Mesendoderm (in vitro differentiated cells): ENCODE measurements at regions not wholly inside any gene's neighbourhood (a gene's known extent, or its start where the extent isn't known, plus 50 kb on each side); places are given as distances from the start of the nearest gene placed in this dataset.

Experiments
- DNase-seq: peaks from one replicate; pipeline ENCODE4 v3.0.0; 2013
- H2AK5ac ChIP-seq: 2 replicates; pipeline ENCODE4 v1.6.1; 2013; ENCODE audit warnings: low read length, inconsistent platforms
- H2BK120ac ChIP-seq: 2 replicates; pipeline ENCODE4 v1.6.1; 2013; ENCODE audit warnings: low read depth, mild to moderate bottlenecking, low read length, moderate library complexity, mixed read lengths
- H2BK15ac ChIP-seq: replicated peaks from 2 replicates; pipeline ENCODE4 v1.6.1; 2013; ENCODE audit warnings: low read depth, mild to moderate bottlenecking, moderate library complexity
- H2BK5ac ChIP-seq: 2 replicates; pipeline ENCODE4 v1.6.1; 2013; ENCODE audit warnings: low read length, inconsistent platforms
- H3K18ac ChIP-seq: 2 replicates; pipeline ENCODE4 v1.6.1; 2013; ENCODE audit warnings: mild to moderate bottlenecking, low read length, mixed read lengths
- H3K23ac ChIP-seq: one replicate; pipeline ENCODE4 v1.6.1; 2013; ENCODE audit warnings: low read length
- H3K27ac ChIP-seq: 2 replicates; pipeline ENCODE4 v1.5.1; 2013; ENCODE audit warnings: low read depth, mild to moderate bottlenecking, inconsistent platforms, low read length, moderate library complexity
- H3K27me3 ChIP-seq: 2 replicates; pipeline ENCODE4 v1.6.1; 2013; ENCODE audit warnings: low read length, control low read depth, mild to moderate bottlenecking, inconsistent platforms; ENCODE audit not compliant: insufficient read depth, poor library complexity
- H3K36me3 ChIP-seq: 2 replicates; pipeline ENCODE4 v1.6.1; 2013; ENCODE audit warnings: low read length, inconsistent platforms; ENCODE audit not compliant: control insufficient read depth, insufficient read depth
- H3K4ac ChIP-seq: one replicate; pipeline ENCODE4 v1.6.1; 2013; ENCODE audit warnings: low read depth, mild to moderate bottlenecking, low read length, moderate library complexity
- H3K4me1 ChIP-seq: 2 replicates; pipeline ENCODE4 v1.6.1; 2013; ENCODE audit warnings: low read depth, low read length, inconsistent platforms; ENCODE audit not compliant: control insufficient read depth
- H3K4me2 ChIP-seq: 2 replicates; pipeline ENCODE4 v1.6.1; 2013; ENCODE audit warnings: low read length
- H3K4me3 ChIP-seq: 2 replicates; pipeline ENCODE4 v1.5.1; 2013; ENCODE audit warnings: mild to moderate bottlenecking, low read length
- H3K56ac ChIP-seq: one replicate; pipeline ENCODE4 v1.6.1; 2013; ENCODE audit warnings: low read length
- H3K79me1 ChIP-seq: 2 replicates; pipeline ENCODE4 v1.6.1; 2013; ENCODE audit warnings: low read length, inconsistent platforms
- H3K79me2 ChIP-seq: 2 replicates; pipeline ENCODE4 v1.6.1; 2013; ENCODE audit warnings: mild to moderate bottlenecking, low read length; ENCODE audit not compliant: control insufficient read depth, insufficient read depth
- H3K9ac ChIP-seq: 2 replicates; pipeline ENCODE4 v1.6.1; 2013; ENCODE audit warnings: low read length, inconsistent platforms
- H4K5ac ChIP-seq: one replicate; pipeline ENCODE4 v1.6.1; 2013; ENCODE audit warnings: low read length
- H4K8ac ChIP-seq: one replicate; pipeline ENCODE4 v1.6.1; 2013; ENCODE audit warnings: low read depth, mild to moderate bottlenecking, control low read depth, low read length, moderate library complexity
- WGBS: extraction: QIAGEN DNeasy Blood & Tissue Kit; methylation state at CpG from one replicate; pipeline ENCODE4 v1.1.7; 2013; ENCODE audit warnings: low lambda C conversion rate, missing lambda C conversion rate; ENCODE audit not compliant: insufficient coverage; ENCODE audit errors: extremely low coverage; 5-methylcytosine and 5-hydroxymethylcytosine counted together

DNA sequence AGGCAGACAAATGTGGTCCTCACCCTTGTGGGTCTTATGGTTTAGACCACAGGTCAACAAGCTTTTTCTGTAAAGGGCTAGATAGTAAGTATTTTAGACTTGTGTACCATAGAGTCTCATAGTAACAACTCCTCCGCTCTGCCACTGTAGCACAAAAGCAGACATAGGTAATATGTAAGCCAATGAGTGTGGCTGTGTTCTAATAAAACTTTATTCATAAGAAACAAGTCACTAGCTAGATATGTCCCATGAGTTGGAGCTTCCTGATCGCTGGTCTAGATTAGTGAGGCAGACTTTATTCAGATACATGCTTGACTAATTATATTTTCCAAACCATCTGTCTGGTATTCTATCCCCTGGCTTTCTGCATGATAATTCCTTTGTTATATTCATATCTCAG, 196.4 kb upstream of the TSHZ2 start:
- no peak overlapping the region for H2BK120ac ChIP-seq
- H3K4me1 ChIP-seq: no peaks in the 10 kb centered on the region
- H3K9ac ChIP-seq: no peak overlapping the region
- no peak overlapping the region for H2BK15ac ChIP-seq
- no peaks in the 10 kb centered on the region for H3K27me3 ChIP-seq
- H3K56ac ChIP-seq: no peak overlapping the region
- H3K18ac ChIP-seq: no peak overlapping the region
- H3K23ac ChIP-seq: no peak overlapping the region
- no peaks in the 10 kb centered on the region for H3K79me2 ChIP-seq
- no CpG with 5 or more reads among the region's 2 CpGs for WGBS
- H2AK5ac ChIP-seq: no peak overlapping the region
- no peak overlapping the region for H3K4me2 ChIP-seq
- no peak overlapping the region for H3K4me3 ChIP-seq
- no peak overlapping the region for H3K4ac ChIP-seq
- H3K79me1 ChIP-seq: no peaks in the 10 kb centered on the region
- no peak for DNase-seq
- H3K27ac ChIP-seq: no peak overlapping the region
- no peaks in the 10 kb centered on the region for H3K36me3 ChIP-seq
- no peak overlapping the region for H4K5ac ChIP-seq
- no peak overlapping the region for H4K8ac ChIP-seq
- no peak overlapping the region for H2BK5ac ChIP-seq

DNA sequence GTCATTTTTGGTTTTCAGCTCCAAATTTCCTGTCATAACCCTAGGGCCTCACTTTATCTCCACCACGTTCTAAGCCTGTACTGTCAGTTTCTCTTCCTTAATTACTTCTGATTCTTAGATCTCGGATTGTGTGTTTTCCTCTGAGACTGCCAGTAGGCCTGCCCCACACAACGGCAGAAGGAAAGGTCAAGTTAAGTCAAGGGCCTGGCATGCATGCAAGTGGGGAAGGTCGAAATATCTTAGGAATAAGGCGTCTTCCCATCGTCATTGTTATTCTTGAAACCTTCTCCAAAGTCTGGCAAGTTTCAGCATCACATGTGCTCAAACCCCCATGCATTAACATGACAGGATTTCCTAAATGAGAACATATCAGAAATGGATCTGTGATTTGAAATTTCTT, 203.5 kb upstream of the TSHZ2 start:
- H3K23ac ChIP-seq: no peak overlapping the region
- H2BK15ac ChIP-seq: no peak overlapping the region
- no CpG with 5 or more reads among the region's 6 CpGs for WGBS
- H3K36me3 ChIP-seq: no peaks in the 10 kb centered on the region
- H3K4me3 ChIP-seq: no peak overlapping the region
- no peaks in the 10 kb centered on the region for H3K27me3 ChIP-seq
- H4K8ac ChIP-seq: no peak overlapping the region
- no peaks in the 10 kb centered on the region for H3K79me1 ChIP-seq
- H2BK120ac ChIP-seq: no peak overlapping the region
- no peaks in the 10 kb centered on the region for H3K79me2 ChIP-seq
- H2BK5ac ChIP-seq: no peak overlapping the region
- no peak overlapping the region for H3K9ac ChIP-seq
- H2AK5ac ChIP-seq: no peak overlapping the region
- no peak overlapping the region for H3K18ac ChIP-seq
- H3K4me2 ChIP-seq: no peak overlapping the region
- no peak overlapping the region for H4K5ac ChIP-seq
- no peak overlapping the region for H3K4ac ChIP-seq
- no peaks in the 10 kb centered on the region for H3K4me1 ChIP-seq
- no peak overlapping the region for H3K27ac ChIP-seq
- DNase-seq: no peak
- H3K56ac ChIP-seq: no peak overlapping the region

DNA sequence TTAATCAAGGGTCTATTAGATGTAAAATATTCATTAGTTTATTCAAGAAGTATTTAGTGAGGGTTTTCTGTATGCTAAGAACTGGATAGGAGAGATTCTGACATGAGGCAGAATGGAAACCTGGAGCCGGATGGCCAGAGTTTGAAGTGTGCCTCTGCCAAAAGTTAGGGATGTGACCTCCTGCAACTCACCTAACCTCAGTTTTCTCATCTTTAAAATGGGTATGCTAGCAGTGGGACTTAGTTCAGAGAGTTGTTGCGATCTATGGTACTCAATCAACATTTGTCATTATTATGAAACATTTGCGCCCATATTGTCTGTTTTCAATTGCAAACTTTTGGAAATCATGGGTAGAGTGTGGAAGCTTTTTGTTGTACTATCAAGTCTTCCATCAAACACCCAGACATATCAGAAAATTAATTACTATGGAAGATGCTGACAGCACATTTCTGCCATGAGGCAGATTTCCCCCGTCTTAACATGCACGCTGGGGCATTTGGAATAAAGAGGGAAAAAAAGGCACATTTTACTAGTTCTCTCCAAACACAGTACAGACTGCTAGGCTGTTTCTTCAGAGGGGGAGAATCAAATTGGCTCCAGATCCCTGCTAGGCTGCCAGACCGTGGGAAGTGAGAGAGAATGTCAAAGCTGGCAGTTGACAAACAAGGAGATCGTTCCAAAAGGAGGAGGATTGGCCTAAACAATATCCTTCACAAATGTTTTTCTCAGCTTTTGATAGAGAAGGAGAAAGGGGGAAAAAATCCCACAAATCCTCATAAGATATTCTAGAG, 205.3 kb upstream of the TSHZ2 start:
- no peaks in the 10 kb centered on the region for H3K79me1 ChIP-seq
- H2AK5ac ChIP-seq: no peak overlapping the region
- WGBS: no CpG with 5 or more reads among the region's 7 CpGs
- no peak for DNase-seq
- no peak overlapping the region for H3K18ac ChIP-seq
- H3K23ac ChIP-seq: no peak overlapping the region
- no peaks in the 10 kb centered on the region for H3K79me2 ChIP-seq
- no peak overlapping the region for H4K8ac ChIP-seq
- H3K27ac ChIP-seq: no peak overlapping the region
- H3K4me1 ChIP-seq: no peaks in the 10 kb centered on the region
- H3K9ac ChIP-seq: no peak overlapping the region
- no peak overlapping the region for H3K4ac ChIP-seq
- no peak overlapping the region for H2BK120ac ChIP-seq
- H2BK15ac ChIP-seq: no peak overlapping the region
- no peaks in the 10 kb centered on the region for H3K36me3 ChIP-seq
- H3K4me2 ChIP-seq: no peak overlapping the region
- no peak overlapping the region for H3K4me3 ChIP-seq
- no peak overlapping the region for H2BK5ac ChIP-seq
- H4K5ac ChIP-seq: no peak overlapping the region
- no peak overlapping the region for H3K56ac ChIP-seq
- H3K27me3 ChIP-seq: no peaks in the 10 kb centered on the region

DNA sequence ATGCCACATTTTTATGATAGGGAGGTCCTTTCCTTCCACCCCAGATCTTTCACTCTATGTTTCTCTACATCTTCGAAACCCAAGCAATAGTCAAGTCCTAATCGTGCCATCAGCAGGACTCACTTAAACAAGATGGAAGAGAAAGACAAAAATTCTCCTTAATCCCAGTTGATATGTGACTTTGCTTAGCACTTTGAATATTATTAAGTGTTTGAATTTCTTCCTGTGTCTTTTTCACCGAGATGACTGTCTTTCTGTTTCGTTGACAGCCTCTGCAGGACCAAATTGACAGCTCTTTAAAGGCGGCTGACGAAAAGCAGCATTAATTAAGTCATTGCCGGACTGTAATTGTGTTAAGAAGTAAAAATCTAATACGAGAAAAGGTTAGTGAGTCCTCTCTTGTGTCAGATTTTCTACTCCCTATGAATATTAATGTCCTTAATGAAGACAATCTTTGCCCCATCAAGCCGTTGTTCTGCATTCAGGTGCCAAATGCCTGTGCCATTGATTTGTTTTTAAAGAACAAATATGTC, 208.8 kb upstream of the TSHZ2 start:
- Histone ChIP-seq H3K79me1 (no peaks in the 10 kb centered on the region), H3K79me2 (no peaks in the 10 kb centered on the region), H3K27ac (no peak overlapping the region), H3K4me2 (no peak overlapping the region), H3K36me3 (no peaks in the 10 kb centered on the region), H4K8ac (no peak overlapping the region), H3K9ac (no peak overlapping the region), H3K4me3 (no peak overlapping the region), H3K4ac (no peak overlapping the region), H3K23ac (no peak overlapping the region), H2BK5ac (no peak overlapping the region), H4K5ac (no peak overlapping the region), H3K18ac (no peak overlapping the region), H2BK15ac (no peak overlapping the region), H2BK120ac (no peak overlapping the region), H3K4me1 (no peaks in the 10 kb centered on the region), H3K56ac (no peak overlapping the region), H2AK5ac (no peak overlapping the region), H3K27me3 (no peaks in the 10 kb centered on the region)
- DNase-seq: no peak
- no CpG with 5 or more reads among the region's 9 CpGs for WGBS

DNA sequence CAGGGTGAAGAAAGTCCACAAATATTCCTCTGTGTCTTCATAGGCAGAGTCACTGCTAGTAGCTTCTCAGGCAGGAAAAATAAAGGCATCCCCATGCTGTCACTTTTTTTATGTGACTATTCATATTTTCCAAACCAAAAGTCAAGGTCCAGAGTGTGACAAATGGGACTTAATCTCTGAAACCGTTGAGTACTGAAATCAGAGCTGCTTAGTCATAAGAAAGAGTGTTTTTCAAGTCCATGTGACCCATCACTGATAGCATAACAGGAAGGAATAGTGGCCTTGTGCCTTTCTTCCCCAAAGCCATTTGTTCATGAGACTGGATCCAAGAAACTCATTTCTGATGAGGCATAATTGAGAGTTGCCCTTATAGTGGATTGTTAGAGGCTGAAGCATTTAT, 210.3 kb upstream of the TSHZ2 start:
- no peak overlapping the region for H3K56ac ChIP-seq
- no peaks in the 10 kb centered on the region for H3K36me3 ChIP-seq
- DNase-seq: no peak
- H2BK15ac ChIP-seq: no peak overlapping the region
- no CpG with 5 or more reads among the region's 1 CpG for WGBS
- no peak overlapping the region for H3K23ac ChIP-seq
- no peak overlapping the region for H4K5ac ChIP-seq
- no peaks in the 10 kb centered on the region for H3K79me1 ChIP-seq
- H2BK5ac ChIP-seq: no peak overlapping the region
- no peak overlapping the region for H4K8ac ChIP-seq
- H3K27me3 ChIP-seq: no peaks in the 10 kb centered on the region
- H3K18ac ChIP-seq: no peak overlapping the region
- no peaks in the 10 kb centered on the region for H3K4me1 ChIP-seq
- no peak overlapping the region for H2BK120ac ChIP-seq
- no peaks in the 10 kb centered on the region for H3K79me2 ChIP-seq
- no peak overlapping the region for H2AK5ac ChIP-seq
- H3K4ac ChIP-seq: no peak overlapping the region
- H3K4me2 ChIP-seq: no peak overlapping the region
- no peak overlapping the region for H3K27ac ChIP-seq
- no peak overlapping the region for H3K9ac ChIP-seq
- no peak overlapping the region for H3K4me3 ChIP-seq

DNA sequence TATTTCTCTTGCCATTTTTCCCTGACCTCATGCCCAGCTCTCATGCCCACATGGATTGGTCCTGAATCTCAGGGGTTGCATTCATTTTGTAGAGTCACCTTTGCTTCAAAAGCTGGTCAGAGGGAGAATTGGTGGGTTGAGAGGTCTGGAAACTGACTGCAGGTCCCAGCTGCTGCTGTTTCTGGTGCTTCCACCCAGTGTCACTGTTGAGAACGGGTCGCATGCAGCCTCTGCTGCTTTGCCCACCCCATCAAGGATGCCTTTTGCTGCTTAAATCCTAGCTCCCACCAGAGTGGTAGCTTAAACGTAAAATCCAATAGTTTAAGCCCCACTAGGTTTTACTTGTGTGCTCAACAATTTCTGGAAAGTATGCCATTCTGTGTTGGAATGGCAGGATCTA, 211.4 kb upstream of the TSHZ2 start:
- no peak overlapping the region for H3K4me3 ChIP-seq
- H2BK120ac ChIP-seq: no peak overlapping the region
- DNase-seq: peak; percentile 5
- no peak overlapping the region for H2BK5ac ChIP-seq
- H3K27ac ChIP-seq: no peak overlapping the region
- H3K18ac ChIP-seq: no peak overlapping the region
- H3K4me1 ChIP-seq: no peaks in the 10 kb centered on the region
- no peak overlapping the region for H2AK5ac ChIP-seq
- H3K4ac ChIP-seq: no peak overlapping the region
- H3K27me3 ChIP-seq: no peaks in the 10 kb centered on the region
- H3K4me2 ChIP-seq: no peak overlapping the region
- no CpG with 5 or more reads among the region's 3 CpGs for WGBS
- no peak overlapping the region for H3K9ac ChIP-seq
- H4K8ac ChIP-seq: no peak overlapping the region
- H4K5ac ChIP-seq: no peak overlapping the region
- H3K36me3 ChIP-seq: no peaks in the 10 kb centered on the region
- no peaks in the 10 kb centered on the region for H3K79me1 ChIP-seq
- H3K56ac ChIP-seq: no peak overlapping the region
- H2BK15ac ChIP-seq: no peak overlapping the region
- no peak overlapping the region for H3K23ac ChIP-seq
- no peaks in the 10 kb centered on the region for H3K79me2 ChIP-seq
